K562 (cell line): ENCODE measurements at regions not wholly inside any gene's neighbourhood (a gene's known extent, or its start where the extent isn't known, plus 50 kb on each side); places are given as distances from the start of the nearest gene placed in this dataset.

Source experiments
- ATAC-seq: fragments of 200-7000 bp; cut with Tn5 transposase; 3 replicates; pipeline ENCODE4 v1.9.1; 2020; ENCODE audit warnings: moderate library complexity
- BruUV-seq: library from RNA; stranded (reverse); fragments of 400-500 nt; replicated peaks from 2 replicates; lab custom pipeline; 2021; lab: Mats Ljungman, UMichigan
- CTCF ChIA-PET: fragments of 300-600 bp; formaldehyde crosslinking; extraction: SDS; loops from one replicate; lab custom pipeline; 2021; ENCODE audit warnings: low intra/inter-chr PET ratio; lab: Yijun Ruan, JAX
- POLR2A ChIA-PET: fragments of 300-600, 350-650 bp; sonication (Branson Sonifier 250); formaldehyde crosslinking; extraction: SDS; loops from one replicate; lab custom pipeline; 2021; ENCODE audit warnings: antibody characterized with exemption, inconsistent platforms; lab: Yijun Ruan, JAX
- DNase-seq, 4 experiments: peaks; one replicate each; pipeline versions ENCODE4 v3.0.0 to v3.0.0-alpha.2; 2011 to 2018; ENCODE audit warnings: low spot score in 3 of 4, mixed read lengths in 3 of 4; ENCODE audit errors: extremely low read depth in 1 of 4
- FAIRE-seq: peaks from 2 replicates; lab custom pipeline; 2011; peaks lifted over from hg19 to GRCh38; lab: Jason Lieb, UNC
- H2AFZ ChIP-seq: 2 replicates; pipeline ENCODE4 v1.6.0; 2011; ENCODE audit warnings: low read depth, low read length, control low read depth, inconsistent platforms
- H3K27ac ChIP-seq: fragments of 200-600 bp; 3 replicates; pipeline ENCODE4 v1.8.0; 2011; ENCODE audit warnings: low read depth, mild to moderate bottlenecking, control low read depth, inconsistent platforms, low read length, moderate library complexity, mixed read lengths; ENCODE audit errors: extremely low read depth
- H3K27me3 ChIP-seq, 2 experiments: fragments of 300-600 bp in 1 of 2; 2 replicates in 1 of 2; 3 replicates in 1 of 2; pipeline versions ENCODE4 v1.6.0 to v1.8.0; 2011; ENCODE audit warnings: inconsistent platforms in 2 of 2, low read length in 2 of 2, mild to moderate bottlenecking in 1 of 2, mixed read lengths in 1 of 2, moderate library complexity in 1 of 2; ENCODE audit not compliant: control insufficient read depth in 2 of 2, insufficient read depth in 2 of 2
- H3K36me3 ChIP-seq: fragments of 300-600 bp; 3 replicates; pipeline ENCODE4 v1.8.0; 2011; ENCODE audit warnings: mild to moderate bottlenecking, low read length, inconsistent platforms; ENCODE audit not compliant: control insufficient read depth, insufficient read depth
- H3K4me1 ChIP-seq, 2 experiments: fragments of 200-600 bp in 1 of 2; replicated peaks in 1 of 2; 2 replicates in 1 of 2; 3 replicates in 1 of 2; pipeline versions ENCODE4 v1.5.1 to v1.8.0; 2011; ENCODE audit warnings: inconsistent platforms in 2 of 2, low read length in 2 of 2, mild to moderate bottlenecking in 1 of 2, mixed read lengths in 1 of 2, moderate library complexity in 1 of 2; ENCODE audit not compliant: control insufficient read depth in 2 of 2, insufficient read depth in 2 of 2
- H3K4me2 ChIP-seq: 2 replicates; pipeline ENCODE4 v1.6.1; 2011; ENCODE audit warnings: low read length, control low read depth, inconsistent platforms, mixed read lengths; ENCODE audit not compliant: insufficient read depth
- H3K4me3 ChIP-seq: fragments of 200-600 bp; sonication (generic), shearing (Covaris generic); 2 replicates; pipeline ENCODE4 v1.5.1; 2016; ENCODE audit warnings: control low read depth, inconsistent platforms
- H3K79me2 ChIP-seq: fragments of 200-600 bp; 3 replicates; pipeline ENCODE4 v1.8.0; 2011; ENCODE audit warnings: low read length, inconsistent platforms; ENCODE audit not compliant: control insufficient read depth, insufficient read depth
- H3K9ac ChIP-seq, 2 experiments: 2 replicates each; pipeline versions ENCODE4 v1.6.0 to v1.6.1; 2011; ENCODE audit warnings: low read depth in 2 of 2, low read length in 2 of 2, control low read depth in 1 of 2, inconsistent platforms in 1 of 2, mild to moderate bottlenecking in 1 of 2, mixed read lengths in 1 of 2; ENCODE audit not compliant: insufficient read depth in 1 of 2
- H3K9me1 ChIP-seq: one replicate; pipeline ENCODE4 v1.6.0; 2011; ENCODE audit warnings: inconsistent platforms, mild to moderate bottlenecking, low read length, moderate library complexity; ENCODE audit not compliant: control insufficient read depth, insufficient read depth
- H3K9me3 ChIP-seq: replicated peaks from 2 replicates; pipeline ENCODE4 v1.5.1; 2011; ENCODE audit warnings: low read depth, low read length, inconsistent platforms; ENCODE audit not compliant: control insufficient read depth, insufficient read depth
- H4K20me1 ChIP-seq: replicated peaks from 2 replicates; pipeline ENCODE4 v1.6.1; 2011; ENCODE audit warnings: low read length, inconsistent platforms, mixed read lengths; ENCODE audit not compliant: control insufficient read depth, insufficient read depth
- CEBPG ChIP-seq, 3 experiments: fragments of 200-800 bp in 1 of 3; sonication (Bioruptor generic) in 1 of 3; sonication (generic) in 1 of 3; formaldehyde crosslinking in 1 of 3; IDR thresholded peaks in 2 of 3; conservative IDR thresholded peaks in 1 of 3; 2 replicates each; pipeline versions ENCODE4 v1.6.1 to v1.8.0; 2016 to 2022; ENCODE audit warnings: missing compliant biosample characterization in 2 of 3, missing genetic modification characterization in 2 of 3, mild to moderate bottlenecking in 1 of 3, missing genetic modification reagents in 1 of 3
- HBP1 ChIP-seq: fragments of 450-650 bp; formaldehyde crosslinking; IDR thresholded peaks from 2 replicates; pipeline ENCODE4 v1.4.0; 2022; ENCODE audit warnings: missing genetic modification characterization
- HNRNPL ChIP-seq: fragments of 200-400 bp; formaldehyde crosslinking; IDR thresholded peaks from 2 replicates; pipeline ENCODE4 v1.6.1; 2017; ENCODE audit warnings: low read depth, mild to moderate bottlenecking, low read length
- SMC3 ChIP-seq: conservative IDR thresholded peaks from 2 replicates; pipeline ENCODE4 v1.6.1; 2011; ENCODE audit warnings: low read depth, low read length, improper control_type of control experiment; ENCODE audit not compliant: insufficient read depth
- SRSF1 ChIP-seq: fragments of 200-400 bp; formaldehyde crosslinking; IDR thresholded peaks from 2 replicates; pipeline ENCODE4 v1.6.1; 2017; ENCODE audit warnings: mild to moderate bottlenecking, low read depth, low read length, moderate library complexity
- WGBS: fragments of 100-300 bp; shearing (Covaris generic); methylation state at CpG from one replicate; pipeline ENCODE4 v1.1.6; 2016; ENCODE audit warnings: low coverage, mixed read lengths; ENCODE audit not compliant: insufficient coverage; ENCODE audit errors: missing lambda C conversion rate; 5-methylcytosine and 5-hydroxymethylcytosine counted together
- in situ Hi-C: fragments of 300-500 bp; cut with MboI; formaldehyde crosslinking; loops from 4 replicates; pipeline ENCODE4 v1.15.0; 2018; ENCODE audit warnings: inconsistent platforms, mixed read lengths
- intact Hi-C: fragments of 100-400 bp; cut with micrococcal nuclease; formaldehyde crosslinking; loops from 2 replicates; pipeline ENCODE4 v1.14.2; 2022

- no peaks in the 10 kb centered on the region for H4K20me1 ChIP-seq
- in situ Hi-C loops: no loop called here
- no peaks in the 10 kb centered on the region for H3K9me3 ChIP-seq
- no peak for ATAC-seq
- DNase-seq: no peak
- H3K4me1 ChIP-seq: no peaks in the 10 kb centered on the region; a peak in 1 of 5 replicates
- CTCF ChIA-PET: no interaction called here
- H3K4me2 ChIP-seq: no peak overlapping the region
- H3K27ac ChIP-seq: no peak overlapping the region
- H3K4me3 ChIP-seq: no peak overlapping the region
- H3K79me2 ChIP-seq: no peaks in the 10 kb centered on the region
- H2AFZ ChIP-seq: no peak overlapping the region
- intact Hi-C loops: no loop called here
- POLR2A ChIA-PET: no interaction called here
- 49% methylated on average over 6 of the region's 6 CpGs for whole genome bisulfite sequencing
- no peaks in the 10 kb centered on the region for H3K27me3 ChIP-seq
- H3K36me3 ChIP-seq: no peaks in the 10 kb centered on the region
- no peak for FAIRE-seq
- no peak for TF ChIP-seq SMC3
- no peak for TF ChIP-seq SRSF1
- no peak for TF ChIP-seq HBP1 (CRISPR knock-in tag)
- TF ChIP-seq CEBPG (CRISPR knock-in tag; IDR thresholded peaks at IDR 0.05): no peak
- TF ChIP-seq CEBPG (tag; conservative IDR thresholded peaks at IDR 0.05 in 1 of 2, IDR thresholded peaks at IDR 0.05 in 1 of 2): no peak
- no peak for TF ChIP-seq HNRNPL
- TF ChIP-seq, all 486 proteins: peak for 0
- Histone ChIP-seq H3K9me1 (no peaks in the 10 kb centered on the region), H3K9ac (no peak overlapping the region)
- BruUV-seq: no TSS peak
These were observed 497.5 kb downstream of the UTRN start for GRCh38 chr6:144782634-144783033.
